CD8-positive, alpha-beta memory T cell (primary cell): ENCODE measurements at regions not wholly inside any gene's neighbourhood (a gene's known extent, or its start where the extent isn't known, plus 50 kb on each side); places are given as distances from the start of the nearest gene placed in this dataset.

ENCODE experiments used
- CTCF ChIA-PET: fragments of 350-600 bp; sonication (Branson Sonifier 250); formaldehyde crosslinking; loops from one replicate; lab custom pipeline; 2021; ENCODE audit warnings: antibody characterized with exemption; lab: Charles Lee
- POLR2A ChIA-PET: fragments of 350-600 bp; sonication (Branson Sonifier 250); formaldehyde crosslinking; loops from one replicate; lab custom pipeline; 2021; ENCODE audit warnings: antibody characterized with exemption; lab: Charles Lee
- DNase-seq, 5 donors: peaks; one replicate each; pipeline versions ENCODE4 v3.0.0 to v3.0.0-alpha.2; 2020 to 2022; ENCODE audit warnings: mixed read lengths in 1 of 5
- H3K27ac ChIP-seq: one replicate; pipeline ENCODE4 v1.7.0; 2013; ENCODE audit warnings: low read depth, mild to moderate bottlenecking, low read length, moderate library complexity
- H3K27me3 ChIP-seq: 2 replicates; pipeline ENCODE4 v1.7.0; 2013; ENCODE audit warnings: low read length, mild to moderate bottlenecking; ENCODE audit not compliant: insufficient read depth, poor library complexity, severe bottlenecking
- H3K36me3 ChIP-seq: 2 replicates; pipeline ENCODE4 v1.7.0; 2013; ENCODE audit warnings: mild to moderate bottlenecking, low read length, moderate library complexity; ENCODE audit not compliant: insufficient read depth
- H3K4me1 ChIP-seq: 2 replicates; pipeline ENCODE4 v1.7.0; 2013; ENCODE audit warnings: mild to moderate bottlenecking, low read length, moderate library complexity; ENCODE audit not compliant: insufficient read depth
- H3K4me3 ChIP-seq: 2 replicates; pipeline ENCODE4 v1.7.0; 2013; ENCODE audit warnings: mild to moderate bottlenecking, low read length
- H3K9me3 ChIP-seq: 2 replicates; pipeline ENCODE4 v1.7.0; 2013; ENCODE audit warnings: mild to moderate bottlenecking, low read length
- H3K27ac Mint-ChIP-seq, 8 donors: one replicate each; pipeline ENCODE4 v1.8.0; 2020 to 2021; ENCODE audit warnings: mixed read lengths in 8 of 8, mild to moderate bottlenecking in 6 of 8, inconsistent platforms in 3 of 8, moderate library complexity in 3 of 8
- H3K27me3 Mint-ChIP-seq, 2 donors: one replicate each; pipeline ENCODE4 v1.8.0; 2020 to 2021; ENCODE audit warnings: mixed read lengths in 2 of 2, mild to moderate bottlenecking in 1 of 2, moderate library complexity in 1 of 2
- H3K36me3 Mint-ChIP-seq, 3 donors: one replicate each; pipeline ENCODE4 v1.8.0; 2020 to 2021; ENCODE audit warnings: mixed read lengths in 3 of 3, inconsistent platforms in 1 of 3, mild to moderate bottlenecking in 1 of 3
- H3K4me1 Mint-ChIP-seq, 3 donors: one replicate each; pipeline ENCODE4 v1.8.0; 2020 to 2021; ENCODE audit warnings: mixed read lengths in 3 of 3, inconsistent platforms in 1 of 3, mild to moderate bottlenecking in 1 of 3
- H3K4me3 Mint-ChIP-seq, 7 donors: one replicate each; pipeline ENCODE4 v1.8.0; 2020 to 2021; ENCODE audit warnings: mixed read lengths in 7 of 7, mild to moderate bottlenecking in 6 of 7, moderate library complexity in 4 of 7, inconsistent platforms in 2 of 7
- H3K9me3 Mint-ChIP-seq, 5 donors: one replicate each; pipeline ENCODE4 v1.8.0; 2020 to 2022; ENCODE audit warnings: mixed read lengths in 5 of 5, mild to moderate bottlenecking in 3 of 5, moderate library complexity in 2 of 5, inconsistent platforms in 1 of 5

GRCh38 chr13:80972857-80973478 lies 632.0 kb upstream of the SPRY2 start:
- Histone ChIP-seq H3K27me3 (no peaks in the 10 kb centered on the region), H3K36me3 (no peaks in the 10 kb centered on the region), H3K9me3 (no peaks in the 10 kb centered on the region), H3K27ac (no peak overlapping the region), H3K4me1 (no peaks in the 10 kb centered on the region), H3K4me3 (no peak overlapping the region)
- Mint-ChIP-seq H3K4me1 (no peaks in the 10 kb centered on the region), H3K4me3 (no peak overlapping the region), H3K27ac (no peak overlapping the region), H3K36me3 (no peaks in the 10 kb centered on the region), H3K9me3 (no peaks in the 10 kb centered on the region), H3K27me3 (no peaks in the 10 kb centered on the region)
- DNase-seq: no peak
- ChIA-PET POLR2A (no interaction called here), CTCF (no interaction called here)

- peaks cover 0 to 13% (median 2%) of the 10 kb centered on the region in 5 donors for H3K9me3 Mint-ChIP-seq
- no peak overlapping the region for H3K4me3 Mint-ChIP-seq
- no peaks in the 10 kb centered on the region for H3K9me3 ChIP-seq
- POLR2A ChIA-PET: no interaction called here
- DNase-seq: no peak
- CTCF ChIA-PET: no interaction called here
- H3K27ac ChIP-seq: no peak overlapping the region
- no peaks in the 10 kb centered on the region for H3K36me3 ChIP-seq
- no peaks in the 10 kb centered on the region for H3K27me3 Mint-ChIP-seq
- no peak overlapping the region for H3K27ac Mint-ChIP-seq
- H3K27me3 ChIP-seq: no peaks in the 10 kb centered on the region
- H3K4me3 ChIP-seq: no peak overlapping the region
- H3K4me1 Mint-ChIP-seq: no peaks in the 10 kb centered on the region
- H3K36me3 Mint-ChIP-seq: no peaks in the 10 kb centered on the region
- H3K4me1 ChIP-seq: no peaks in the 10 kb centered on the region
Observed at GRCh38 chr13:80965097-80965496, 624.2 kb upstream of the SPRY2 start.

GRCh38 chr13:80962855-80963254 lies 621.9 kb upstream of the SPRY2 start:
- Mint-ChIP-seq H3K27ac (no peak overlapping the region), H3K27me3 (no peaks in the 10 kb centered on the region), H3K36me3 (no peaks in the 10 kb centered on the region), H3K4me1 (no peaks in the 10 kb centered on the region), H3K4me3 (no peak overlapping the region), H3K9me3 (peaks cover 0 to 16% (median 2%) of the 10 kb centered on the region in 5 donors)
- CTCF ChIA-PET: no interaction called here
- POLR2A ChIA-PET: no interaction called here
- no peak overlapping the region for H3K4me3 ChIP-seq
- no peaks in the 10 kb centered on the region for H3K36me3 ChIP-seq
- DNase-seq: no peak
- no peaks in the 10 kb centered on the region for H3K27me3 ChIP-seq
- H3K9me3 ChIP-seq: no peaks in the 10 kb centered on the region
- H3K27ac ChIP-seq: no peak overlapping the region
- H3K4me1 ChIP-seq: no peaks in the 10 kb centered on the region

GRCh38 chr13:80962173-80962572 lies 621.2 kb upstream of the SPRY2 start:
- no peaks in the 10 kb centered on the region for H3K27me3 Mint-ChIP-seq
- H3K4me1 ChIP-seq: no peaks in the 10 kb centered on the region
- H3K4me3 ChIP-seq: no peak overlapping the region
- H3K9me3 Mint-ChIP-seq: peaks cover 0 to 16% (median 2%) of the 10 kb centered on the region in 5 donors
- H3K36me3 Mint-ChIP-seq: no peaks in the 10 kb centered on the region
- no peak for DNase-seq
- ChIA-PET CTCF (no interaction called here), POLR2A (no interaction called here)
- H3K27ac ChIP-seq: no peak overlapping the region
- no peak overlapping the region for H3K27ac Mint-ChIP-seq
- no peaks in the 10 kb centered on the region for H3K36me3 ChIP-seq
- H3K4me1 Mint-ChIP-seq: no peaks in the 10 kb centered on the region
- H3K4me3 Mint-ChIP-seq: no peak overlapping the region
- no peaks in the 10 kb centered on the region for H3K9me3 ChIP-seq
- H3K27me3 ChIP-seq: no peaks in the 10 kb centered on the region

GRCh38 chr13:80957019-80957655 lies 616.2 kb upstream of the SPRY2 start:
- Mint-ChIP-seq H3K27ac (no peak overlapping the region), H3K4me3 (no peak overlapping the region), H3K27me3 (no peaks in the 10 kb centered on the region), H3K36me3 (no peaks in the 10 kb centered on the region), H3K9me3 (peaks cover 0 to 9% (median 2%) of the 10 kb centered on the region in 5 donors), H3K4me1 (peaks cover 0 to 2% (median 0%) of the 10 kb centered on the region in 3 donors)
- ChIA-PET CTCF (no interaction called here), POLR2A (no interaction called here)
- no peaks in the 10 kb centered on the region for H3K27me3 ChIP-seq
- no peaks in the 10 kb centered on the region for H3K9me3 ChIP-seq
- H3K36me3 ChIP-seq: no peaks in the 10 kb centered on the region
- no peak overlapping the region for H3K4me3 ChIP-seq
- no peaks in the 10 kb centered on the region for H3K4me1 ChIP-seq
- no peak for DNase-seq
- no peak overlapping the region for H3K27ac ChIP-seq

- H3K9me3 Mint-ChIP-seq: peaks cover 0 to 6% (median 0%) of the 10 kb centered on the region in 5 donors
- ChIA-PET CTCF (no interaction called here), POLR2A (no interaction called here)
- DNase-seq: no peak
- Histone ChIP-seq H3K4me1 (no peaks in the 10 kb centered on the region), H3K27ac (no peak overlapping the region), H3K36me3 (no peaks in the 10 kb centered on the region), H3K9me3 (no peaks in the 10 kb centered on the region), H3K4me3 (no peak overlapping the region), H3K27me3 (no peaks in the 10 kb centered on the region)
- no peaks in the 10 kb centered on the region for H3K36me3 Mint-ChIP-seq
- H3K27me3 Mint-ChIP-seq: no peaks in the 10 kb centered on the region
- H3K27ac Mint-ChIP-seq: no peak overlapping the region
- H3K4me3 Mint-ChIP-seq: no peak overlapping the region
- H3K4me1 Mint-ChIP-seq: peaks cover 0 to 3% (median 0%) of the 10 kb centered on the region in 3 donors
Observed at GRCh38 chr13:80955501-80955900, 614.6 kb upstream of the SPRY2 start.

GRCh38 chr13:80952158-80952557 lies 611.2 kb upstream of the SPRY2 start:
- Histone ChIP-seq H3K4me1 (no peaks in the 10 kb centered on the region), H3K27ac (no peak overlapping the region), H3K27me3 (no peaks in the 10 kb centered on the region), H3K4me3 (no peak overlapping the region), H3K9me3 (no peaks in the 10 kb centered on the region), H3K36me3 (no peaks in the 10 kb centered on the region)
- DNase-seq: no peak
- peaks cover 0 to 9% (median 2%) of the 10 kb centered on the region in 5 donors for H3K9me3 Mint-ChIP-seq
- H3K4me3 Mint-ChIP-seq: no peak overlapping the region
- H3K27me3 Mint-ChIP-seq: no peaks in the 10 kb centered on the region
- ChIA-PET POLR2A (no interaction called here), CTCF (no interaction called here)
- H3K4me1 Mint-ChIP-seq: peaks cover 0 to 3% (median 0%) of the 10 kb centered on the region in 3 donors
- no peak overlapping the region for H3K27ac Mint-ChIP-seq
- no peaks in the 10 kb centered on the region for H3K36me3 Mint-ChIP-seq

- no peaks in the 10 kb centered on the region for H3K4me1 Mint-ChIP-seq
- H3K4me3 Mint-ChIP-seq: no peak overlapping the region
- H3K36me3 ChIP-seq: no peaks in the 10 kb centered on the region
- CTCF ChIA-PET: no interaction called here
- H3K4me3 ChIP-seq: no peak overlapping the region
- POLR2A ChIA-PET: no interaction called here
- H3K9me3 ChIP-seq: no peaks in the 10 kb centered on the region
- no peak overlapping the region for H3K27ac Mint-ChIP-seq
- DNase-seq: no peak
- no peaks in the 10 kb centered on the region for H3K27me3 Mint-ChIP-seq
- H3K9me3 Mint-ChIP-seq: peaks cover 0 to 6% (median 0%) of the 10 kb centered on the region in 5 donors
- no peaks in the 10 kb centered on the region for H3K27me3 ChIP-seq
- H3K4me1 ChIP-seq: no peaks in the 10 kb centered on the region
- H3K36me3 Mint-ChIP-seq: no peaks in the 10 kb centered on the region
- no peak overlapping the region for H3K27ac ChIP-seq
Observed at GRCh38 chr13:80946008-80946802, 605.3 kb upstream of the SPRY2 start.
